HL-60 (cell line): ENCODE measurements at regions not wholly inside any gene's neighbourhood (a gene's known extent, or its start where the extent isn't known, plus 50 kb on each side); places are given as distances from the start of the nearest gene placed in this dataset.

Experiments used
- DNase-seq, 2 experiments: peaks; one replicate each; pipeline ENCODE4 v3.0.0-alpha.2; 2010 to 2020; ENCODE audit warnings: low read depth in 1 of 2, low spot score in 1 of 2
- H3K27ac ChIP-seq: fragments of 250-450 bp; sonication (Bioruptor Pico); replicated peaks from 2 replicates; pipeline ENCODE4 v1.5.1; 2020; ENCODE audit warnings: mild to moderate bottlenecking, moderate library complexity
- H3K27me3 ChIP-seq: fragments of 250-450 bp; sonication (Bioruptor Pico); 2 replicates; pipeline ENCODE4 v1.5.1; 2021; ENCODE audit warnings: mild to moderate bottlenecking, moderate library complexity; ENCODE audit not compliant: insufficient read depth, poor library complexity, severe bottlenecking
- H3K4me3 ChIP-seq: replicated peaks from 2 replicates; pipeline ENCODE4 v1.5.1; 2011; ENCODE audit warnings: mild to moderate bottlenecking, control low read depth, low read length; ENCODE audit not compliant: insufficient read depth
- GABPA ChIP-seq: IDR thresholded peaks from 2 replicates; pipeline ENCODE4 v1.6.1; 2012; ENCODE audit warnings: low read depth
- POLR2AphosphoS5 ChIP-seq: IDR thresholded peaks from 2 replicates; pipeline ENCODE4 v1.6.1; 2012; ENCODE audit warnings: low read depth
- SPI1 ChIP-seq: IDR thresholded peaks from 2 replicates; pipeline ENCODE4 v1.6.1; 2012; ENCODE audit warnings: low read depth, mild to moderate bottlenecking, borderline replicate concordance
- TF ChIP-seq, protein P1 (sequence below): IDR thresholded peaks from one replicate; pipeline ENCODE4 v1.5.1; 2011; ENCODE audit warnings: low read length, control low read depth, inconsistent platforms; ENCODE audit not compliant: insufficient read depth
- TF ChIP-seq, protein P2 (sequence below): IDR thresholded peaks from 2 replicates; pipeline ENCODE4 v1.6.1; 2012; ENCODE audit warnings: low read depth; ENCODE audit not compliant: insufficient replicate concordance

- Histone ChIP-seq H3K27me3 (no peaks in the 10 kb centered on the region), H3K4me3 (no peak overlapping the region), H3K27ac (no peak overlapping the region)
- TF ChIP-seq, protein P1, sequence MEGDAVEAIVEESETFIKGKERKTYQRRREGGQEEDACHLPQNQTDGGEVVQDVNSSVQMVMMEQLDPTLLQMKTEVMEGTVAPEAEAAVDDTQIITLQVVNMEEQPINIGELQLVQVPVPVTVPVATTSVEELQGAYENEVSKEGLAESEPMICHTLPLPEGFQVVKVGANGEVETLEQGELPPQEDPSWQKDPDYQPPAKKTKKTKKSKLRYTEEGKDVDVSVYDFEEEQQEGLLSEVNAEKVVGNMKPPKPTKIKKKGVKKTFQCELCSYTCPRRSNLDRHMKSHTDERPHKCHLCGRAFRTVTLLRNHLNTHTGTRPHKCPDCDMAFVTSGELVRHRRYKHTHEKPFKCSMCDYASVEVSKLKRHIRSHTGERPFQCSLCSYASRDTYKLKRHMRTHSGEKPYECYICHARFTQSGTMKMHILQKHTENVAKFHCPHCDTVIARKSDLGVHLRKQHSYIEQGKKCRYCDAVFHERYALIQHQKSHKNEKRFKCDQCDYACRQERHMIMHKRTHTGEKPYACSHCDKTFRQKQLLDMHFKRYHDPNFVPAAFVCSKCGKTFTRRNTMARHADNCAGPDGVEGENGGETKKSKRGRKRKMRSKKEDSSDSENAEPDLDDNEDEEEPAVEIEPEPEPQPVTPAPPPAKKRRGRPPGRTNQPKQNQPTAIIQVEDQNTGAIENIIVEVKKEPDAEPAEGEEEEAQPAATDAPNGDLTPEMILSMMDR, result no peak
- TF ChIP-seq, protein P2, sequence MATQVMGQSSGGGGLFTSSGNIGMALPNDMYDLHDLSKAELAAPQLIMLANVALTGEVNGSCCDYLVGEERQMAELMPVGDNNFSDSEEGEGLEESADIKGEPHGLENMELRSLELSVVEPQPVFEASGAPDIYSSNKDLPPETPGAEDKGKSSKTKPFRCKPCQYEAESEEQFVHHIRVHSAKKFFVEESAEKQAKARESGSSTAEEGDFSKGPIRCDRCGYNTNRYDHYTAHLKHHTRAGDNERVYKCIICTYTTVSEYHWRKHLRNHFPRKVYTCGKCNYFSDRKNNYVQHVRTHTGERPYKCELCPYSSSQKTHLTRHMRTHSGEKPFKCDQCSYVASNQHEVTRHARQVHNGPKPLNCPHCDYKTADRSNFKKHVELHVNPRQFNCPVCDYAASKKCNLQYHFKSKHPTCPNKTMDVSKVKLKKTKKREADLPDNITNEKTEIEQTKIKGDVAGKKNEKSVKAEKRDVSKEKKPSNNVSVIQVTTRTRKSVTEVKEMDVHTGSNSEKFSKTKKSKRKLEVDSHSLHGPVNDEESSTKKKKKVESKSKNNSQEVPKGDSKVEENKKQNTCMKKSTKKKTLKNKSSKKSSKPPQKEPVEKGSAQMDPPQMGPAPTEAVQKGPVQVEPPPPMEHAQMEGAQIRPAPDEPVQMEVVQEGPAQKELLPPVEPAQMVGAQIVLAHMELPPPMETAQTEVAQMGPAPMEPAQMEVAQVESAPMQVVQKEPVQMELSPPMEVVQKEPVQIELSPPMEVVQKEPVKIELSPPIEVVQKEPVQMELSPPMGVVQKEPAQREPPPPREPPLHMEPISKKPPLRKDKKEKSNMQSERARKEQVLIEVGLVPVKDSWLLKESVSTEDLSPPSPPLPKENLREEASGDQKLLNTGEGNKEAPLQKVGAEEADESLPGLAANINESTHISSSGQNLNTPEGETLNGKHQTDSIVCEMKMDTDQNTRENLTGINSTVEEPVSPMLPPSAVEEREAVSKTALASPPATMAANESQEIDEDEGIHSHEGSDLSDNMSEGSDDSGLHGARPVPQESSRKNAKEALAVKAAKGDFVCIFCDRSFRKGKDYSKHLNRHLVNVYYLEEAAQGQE, result no peak
- TF ChIP-seq GABPA (no peak), POLR2AphosphoS5 (no peak), SPI1 (no peak)
- no peak for DNase-seq
Observed at GRCh38 chr13:95463531-95463930, 89.0 kb upstream of the CLDN10 start.

- Histone ChIP-seq H3K27ac (no peak overlapping the region), H3K4me3 (no peak overlapping the region), H3K27me3 (no peaks in the 10 kb centered on the region)
- DNase-seq, result no peak
- TF ChIP-seq, protein P2, result no peak
- TF ChIP-seq POLR2AphosphoS5 (no peak), GABPA (no peak), SPI1 (no peak)
- TF ChIP-seq, protein P1, result no peak
Observed at GRCh38 chr13:95470574-95471366, 81.8 kb upstream of the CLDN10 start.

GRCh38 chr13:95471960-95472359 lies 80.6 kb upstream of the CLDN10 start:
- no peak for DNase-seq
- Histone ChIP-seq H3K27me3 (no peaks in the 10 kb centered on the region), H3K27ac (no peak overlapping the region), H3K4me3 (no peak overlapping the region)
- TF ChIP-seq, protein P1, result no peak
- TF ChIP-seq SPI1, result no peak

- H3K27ac ChIP-seq, result no peak overlapping the region
- no peak for DNase-seq
Observed at GRCh38 chr13:95474992-95475391, 77.5 kb upstream of the CLDN10 start.

More at GRCh38 chr13:95474992-95475391, 77.5 kb upstream of the CLDN10 start:
- Histone ChIP-seq H3K4me3 (no peak overlapping the region), H3K27me3 (no peaks in the 10 kb centered on the region)
- TF ChIP-seq POLR2AphosphoS5 (no peak), SPI1 (no peak), GABPA (no peak)
- TF ChIP-seq, protein P1, result no peak
- TF ChIP-seq, protein P2, result no peak
